ENCODE measurements at regions not wholly inside any gene's neighbourhood (a gene's known extent, or its start where the extent isn't known, plus 50 kb on each side); places are given as distances from the start of the nearest gene placed in this dataset.
A peak's percentile ranks its signal among the peaks of the same experiment; 100 is the strongest.
"Not testable (repeated sequence)": the region's sequence is repeated elsewhere in the genome, so short reads cannot be mapped to it uniquely, and the experiment has no call there.

DNA sequence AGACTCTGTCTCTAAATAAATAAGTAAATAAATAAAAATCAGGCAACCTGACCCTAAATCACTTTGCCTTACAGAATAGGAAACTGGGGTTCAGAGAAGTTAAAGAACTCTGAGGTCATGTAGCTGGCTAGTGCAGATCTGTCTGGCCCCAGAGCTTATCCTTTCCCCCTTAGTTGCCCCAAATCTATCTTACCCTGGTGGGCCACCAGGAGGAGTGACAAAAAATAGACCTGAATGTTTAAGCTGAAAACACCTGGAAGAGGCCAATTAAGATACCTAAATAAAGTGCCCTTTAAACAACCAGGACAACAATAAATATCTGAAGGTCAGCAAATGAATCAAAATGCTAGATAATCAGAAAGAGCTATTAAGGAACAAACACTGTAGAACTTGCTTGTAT is 59.7 kb downstream of the TEX35 start:
- intact Hi-C loops (cut with DNase I), result no loop called here
- no peak for DNase-seq

DNA sequence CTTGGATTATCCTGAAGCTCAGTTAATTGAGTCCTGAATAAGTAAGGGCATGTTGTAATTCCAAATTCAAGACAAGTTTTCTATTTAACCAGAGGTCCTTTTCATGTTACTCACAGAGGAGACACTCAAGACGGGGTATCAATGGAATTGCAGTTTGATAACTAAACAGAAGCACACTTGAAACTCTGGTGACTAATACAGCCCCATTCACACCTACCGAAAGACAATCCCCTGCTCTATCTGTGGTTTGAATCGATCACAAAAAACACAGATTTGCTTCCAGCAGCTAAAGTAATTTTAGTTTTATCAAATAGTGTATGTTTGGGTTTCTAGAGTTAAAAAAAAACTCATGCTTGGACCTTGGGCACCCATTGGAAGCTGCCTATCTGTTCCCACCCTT is 60.4 kb downstream of the TEX35 start:
- intact Hi-C loops (cut with DNase I), result no loop called here

DNA sequence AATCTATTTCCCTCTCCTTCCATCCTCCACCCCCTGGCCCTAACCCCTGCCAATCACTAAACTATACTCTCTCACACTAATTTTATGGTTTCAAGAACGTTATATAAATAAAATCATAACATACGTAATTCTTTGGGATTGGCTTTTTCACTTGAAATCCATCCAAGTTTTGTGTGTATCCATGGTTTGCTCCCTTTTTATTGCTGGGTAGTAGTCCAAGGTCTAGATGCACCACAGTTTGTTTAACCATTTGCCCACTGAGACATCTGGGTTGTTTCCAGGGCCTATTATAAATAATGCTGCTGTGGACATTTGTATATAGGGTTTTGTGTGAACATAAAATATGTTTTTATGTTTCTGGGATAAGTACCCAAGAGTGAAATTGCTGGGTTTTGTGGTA is 61.4 kb downstream of the TEX35 start:
- DNase-seq, result no peak
- intact Hi-C loops (cut with DNase I), result no loop called here

More for the DNA sequence above, 60.4 kb downstream of the TEX35 start:
- no peak for DNase-seq

DNA sequence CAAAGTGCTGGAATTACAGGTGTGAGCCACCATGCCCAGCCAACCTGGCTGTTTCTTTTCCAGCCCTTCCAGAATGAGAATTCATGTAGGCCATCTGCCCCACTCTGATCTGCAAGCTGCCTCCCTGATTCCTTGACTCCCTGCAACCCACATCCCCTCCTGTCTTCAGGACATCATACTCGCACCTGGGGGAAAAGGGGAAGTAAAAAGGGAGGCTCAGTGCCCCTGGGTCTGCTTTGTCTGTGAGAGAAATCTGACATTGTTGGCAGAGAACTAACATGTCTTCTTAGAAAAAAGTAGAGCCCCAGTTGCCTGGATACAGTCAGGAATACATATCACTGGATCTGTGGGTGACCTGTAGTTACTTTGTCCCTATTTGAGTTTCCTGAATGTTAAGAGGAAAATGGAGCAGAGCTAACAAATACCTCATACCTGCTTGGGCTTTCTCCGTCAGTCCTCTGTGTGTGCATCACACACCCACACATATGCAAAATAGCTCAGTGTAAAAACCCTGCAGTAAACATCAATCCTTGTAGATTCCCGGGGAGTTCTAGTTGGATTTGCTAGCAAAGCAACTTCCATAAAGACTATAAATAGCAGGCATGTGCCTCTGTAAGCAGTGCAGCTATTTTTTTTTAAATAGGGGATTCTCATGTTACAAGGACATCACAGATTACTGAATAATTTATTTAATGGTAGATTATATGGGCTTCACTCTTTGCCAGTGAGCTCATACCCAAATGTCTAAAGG is 62.9 kb downstream of the TEX35 start:
- intact Hi-C loops (cut with DNase I), result no loop called here
- DNase-seq, result no peak

DNA sequence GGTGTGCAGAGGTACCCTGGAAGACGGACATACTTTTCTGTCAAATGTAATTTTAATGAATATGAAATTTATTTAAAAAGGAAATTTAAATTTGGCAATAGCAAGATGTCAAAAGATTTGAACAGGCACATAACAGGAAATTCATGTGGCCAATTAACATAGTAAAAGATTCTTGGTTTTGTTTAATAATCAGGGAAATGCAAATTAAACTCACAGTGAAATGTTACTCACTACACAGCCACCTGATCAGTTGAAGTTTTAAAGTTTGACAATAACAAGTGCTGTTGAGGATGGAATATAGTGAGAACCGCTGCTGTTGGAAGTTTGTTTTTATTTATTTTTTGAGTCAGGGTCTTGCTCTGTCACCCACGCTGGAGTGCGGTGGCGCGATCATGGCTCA is 63.9 kb downstream of the TEX35 start:
- no peak for DNase-seq
- intact Hi-C loops (cut with DNase I), result no loop called here

DNA sequence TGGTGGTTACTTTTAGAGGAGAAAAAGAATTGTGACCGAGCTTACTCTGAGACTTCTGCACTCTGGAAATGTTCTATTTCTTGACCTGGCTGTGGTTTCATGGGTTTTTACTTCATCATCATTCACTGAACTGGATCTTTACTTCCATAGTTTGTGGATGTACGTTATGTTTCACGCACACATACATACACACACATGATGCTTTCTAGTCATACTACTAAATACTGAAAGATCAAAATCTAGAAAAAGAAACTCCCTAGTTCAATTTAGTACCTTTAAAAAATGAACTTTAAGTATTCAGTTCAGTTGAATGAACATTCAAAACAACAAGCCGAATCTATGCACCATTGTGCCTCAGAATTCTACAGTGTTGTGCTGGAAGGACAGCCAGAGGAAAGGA is 65.0 kb downstream of the TEX35 start:
- intact Hi-C loops (cut with DNase I), result no loop called here
- no peak for DNase-seq

DNA sequence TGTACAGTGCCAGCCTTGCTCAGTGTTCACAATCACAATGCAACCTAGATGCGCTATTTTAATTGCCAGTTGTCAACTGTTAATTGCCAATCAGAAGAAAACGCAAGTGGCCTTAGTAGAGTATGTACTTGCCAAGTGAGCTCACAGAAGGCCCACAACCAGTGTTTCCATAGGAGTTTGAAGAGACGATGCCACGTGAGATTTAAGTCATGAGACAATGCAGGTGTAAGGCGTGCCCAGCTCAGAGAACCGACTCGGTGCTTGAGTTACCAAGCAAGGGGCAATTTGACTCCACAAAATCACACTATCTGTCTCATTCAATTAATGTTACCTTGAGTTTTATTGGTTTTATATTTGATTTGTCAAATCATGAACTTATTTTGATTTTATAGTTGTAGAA is 65.6 kb downstream of the TEX35 start:
- DNase-seq, result no peak

DNA sequence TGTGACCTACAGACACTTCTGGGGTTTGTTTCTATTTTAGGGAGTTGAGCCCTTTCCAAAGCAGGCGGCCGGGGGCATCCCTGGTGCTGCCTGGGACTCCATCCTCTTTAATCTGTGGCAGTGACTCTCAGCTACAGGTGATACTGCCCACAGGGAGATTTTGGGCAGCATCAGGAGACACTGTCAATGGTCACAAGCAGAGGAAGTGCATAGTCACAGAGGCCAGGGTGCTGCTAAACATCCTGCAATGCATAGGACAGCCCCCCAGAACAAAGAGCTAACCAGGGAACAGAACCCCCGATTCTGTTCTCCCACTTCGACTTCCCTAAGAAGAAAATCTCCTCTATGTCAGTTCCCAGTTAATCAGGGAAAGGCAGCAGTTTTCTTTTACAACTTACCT is 66.2 kb downstream of the TEX35 start:
- intact Hi-C loops (cut with DNase I), result no loop called here
- no peak for DNase-seq

More for the DNA sequence above, 65.6 kb downstream of the TEX35 start:
- intact Hi-C loops (cut with DNase I), result no loop called here

DNA sequence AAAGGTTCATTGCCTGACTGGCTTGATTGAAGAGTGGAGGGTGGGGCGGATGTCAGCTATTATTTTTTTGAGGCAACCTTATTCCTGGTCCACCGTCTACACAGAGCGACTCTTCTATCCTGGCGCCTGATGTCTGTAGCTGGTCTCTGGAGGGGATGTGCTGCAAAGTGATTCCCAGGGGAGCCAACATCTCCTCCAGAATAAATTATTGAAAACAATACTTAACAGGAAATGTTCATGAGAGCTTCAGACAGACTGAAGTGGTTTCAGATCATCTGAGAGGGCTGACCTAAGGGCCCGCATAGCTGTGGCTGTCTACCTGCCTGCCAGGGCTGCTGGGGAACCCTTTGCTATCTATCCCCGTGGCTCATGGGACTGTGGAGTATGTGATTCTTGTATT is 66.7 kb downstream of the TEX35 start:
- intact Hi-C loops (cut with DNase I), result no loop called here
- no peak for DNase-seq

DNA sequence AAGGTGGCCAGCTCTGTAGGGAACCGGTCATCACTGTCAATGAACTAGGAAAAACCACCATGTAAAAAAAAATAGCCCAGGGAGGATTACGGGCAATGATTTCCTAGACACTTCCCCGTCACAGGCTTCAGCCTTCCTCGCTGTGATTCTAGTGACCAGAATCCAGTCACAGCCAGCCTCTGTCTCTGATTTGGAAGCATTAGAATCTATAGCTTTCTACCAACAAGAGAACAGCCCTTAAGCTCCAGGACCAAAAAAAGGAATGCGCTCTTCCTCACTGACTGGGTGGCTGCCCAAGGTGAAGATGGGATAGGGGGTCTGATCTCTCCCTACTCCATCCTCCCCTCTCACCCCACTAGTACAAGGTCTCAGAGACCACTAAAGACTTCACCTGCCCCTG is 67.2 kb downstream of the TEX35 start:
- DNase-seq, result no peak

DNA sequence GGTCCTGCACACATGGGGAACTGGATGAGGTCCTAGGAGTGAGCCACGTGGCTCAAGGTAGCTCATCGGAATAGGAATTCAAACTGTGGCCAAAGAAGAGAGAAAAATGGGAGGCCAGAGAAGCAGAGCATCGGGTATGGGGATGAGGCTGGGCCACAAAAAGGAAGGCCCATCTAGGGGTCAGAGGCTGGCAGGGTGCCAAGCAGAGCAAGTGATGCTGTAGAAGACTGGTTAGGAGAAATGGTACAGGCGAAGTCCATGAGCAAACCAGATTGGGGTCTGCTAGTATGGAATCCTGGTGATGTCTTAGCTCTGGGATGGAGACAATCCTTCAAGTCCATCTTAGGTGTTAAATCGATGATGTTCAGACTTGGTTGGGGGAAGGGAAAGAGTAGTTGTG is 68.0 kb downstream of the TEX35 start:
- no peak for DNase-seq
- intact Hi-C loops (cut with DNase I), result no loop called here

More for the DNA sequence above, 67.2 kb downstream of the TEX35 start:
- intact Hi-C loops (cut with DNase I), result no loop called here

DNA sequence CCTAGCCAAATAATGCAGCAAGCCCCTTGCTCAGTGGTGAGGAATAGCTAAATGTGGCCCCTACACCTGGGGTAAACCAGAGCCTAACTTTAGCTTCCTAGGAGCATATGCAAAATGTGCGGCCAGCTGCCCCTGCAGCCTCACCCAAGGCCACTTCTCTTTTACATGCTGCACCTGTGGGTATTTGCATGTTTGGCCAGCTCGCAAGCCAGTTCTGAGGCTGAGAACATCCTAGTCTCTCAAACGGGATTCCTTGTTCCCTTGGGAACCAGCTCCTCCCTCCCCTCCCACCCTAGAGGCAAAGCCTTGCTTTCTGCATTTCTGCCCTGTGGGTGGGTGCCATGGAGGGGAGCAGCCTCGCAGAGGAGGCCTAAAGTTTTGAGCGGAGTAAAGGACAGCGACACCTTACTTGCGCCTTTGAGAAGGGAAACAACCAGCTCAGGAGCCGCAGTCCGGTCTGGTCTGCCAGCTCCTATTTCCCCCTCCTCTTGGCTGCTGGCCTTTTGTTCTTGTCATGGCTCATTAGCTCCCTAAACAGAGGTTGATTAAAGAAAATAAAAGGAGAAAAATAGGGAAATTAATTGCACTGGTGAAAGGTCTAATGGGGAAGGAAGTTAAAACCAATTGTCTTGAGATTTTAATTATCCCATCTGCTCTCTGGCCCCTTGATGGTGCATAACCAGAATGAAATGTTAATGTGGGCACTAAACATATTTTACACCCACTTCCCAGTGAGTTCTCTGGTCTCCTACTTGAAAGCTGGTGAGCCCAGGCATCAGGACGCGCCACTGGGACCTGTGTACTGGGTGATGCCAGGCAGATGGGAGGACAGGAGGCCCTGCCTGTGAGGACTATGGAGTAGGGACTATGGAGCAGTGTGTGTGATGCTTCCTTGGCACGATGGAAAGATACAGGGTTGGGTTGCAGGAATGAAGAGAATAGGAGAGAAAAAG is 68.7 kb downstream of the TEX35 start:
- DNase-seq, result no peak
- intact Hi-C loops (cut with DNase I), result no loop called here

DNA sequence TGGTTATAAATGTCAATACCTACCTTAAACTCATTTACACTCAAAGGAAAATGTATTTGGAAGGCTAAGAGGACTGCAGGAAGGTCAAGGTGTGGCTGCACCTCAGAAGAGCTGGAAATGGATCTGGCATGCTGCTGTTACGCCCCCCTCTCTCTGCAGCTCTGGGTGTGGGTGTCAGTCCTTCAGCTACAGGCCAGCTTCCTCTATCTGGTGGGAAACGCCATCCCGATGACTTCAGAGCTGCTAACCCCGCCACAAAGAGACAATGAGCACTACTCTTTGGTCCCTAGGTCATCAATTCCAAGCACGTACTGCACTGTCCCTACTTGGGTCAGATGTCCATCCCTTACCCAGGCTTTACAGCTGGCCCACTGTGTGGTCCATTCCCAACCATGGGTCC is 74.2 kb downstream of the TEX35 start:
- intact Hi-C loops (cut with DNase I), result no loop called here
- no peak for DNase-seq

DNA sequence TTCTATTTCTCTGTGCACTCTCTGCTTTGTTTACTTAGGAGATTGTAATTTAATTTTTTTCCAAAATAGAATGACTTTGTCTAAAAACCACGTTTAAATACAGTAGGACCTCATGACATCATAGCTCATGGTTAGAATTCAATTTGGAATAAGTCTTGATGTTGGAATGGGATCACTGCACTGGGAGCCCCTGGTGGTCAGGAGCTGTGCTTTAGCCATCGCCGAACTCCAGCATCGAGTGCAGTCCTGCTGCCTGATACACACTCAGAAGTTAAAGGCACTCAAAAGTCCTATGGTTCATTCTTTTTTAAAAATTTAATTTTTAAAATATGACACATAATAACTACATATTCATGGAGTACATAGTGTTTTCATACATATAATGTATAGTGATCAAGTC is 75.1 kb downstream of the TEX35 start:
- intact Hi-C loops (cut with DNase I), result no loop called here
- no peak for DNase-seq

DNA sequence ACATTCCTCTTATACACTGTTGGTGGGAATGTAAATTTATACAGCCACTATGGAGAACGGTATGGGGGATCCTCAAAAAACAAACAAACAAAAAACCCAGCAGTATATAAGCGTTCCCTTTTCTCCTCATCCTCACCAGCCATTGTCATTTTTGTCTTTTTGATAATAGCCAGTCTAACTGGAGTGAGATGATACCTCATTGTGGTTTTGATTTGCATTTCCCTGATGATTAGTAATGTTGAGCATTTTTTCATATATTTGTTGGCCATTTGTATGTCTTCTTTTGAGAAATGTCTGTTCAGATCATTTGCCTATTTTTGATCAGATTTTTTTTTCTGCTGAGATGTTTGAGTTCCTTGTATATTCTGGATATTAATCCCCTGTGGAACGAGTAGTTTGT is 76.1 kb downstream of the TEX35 start:
- intact Hi-C loops (cut with DNase I); DNase-seq: not testable (repeated sequence)

DNA sequence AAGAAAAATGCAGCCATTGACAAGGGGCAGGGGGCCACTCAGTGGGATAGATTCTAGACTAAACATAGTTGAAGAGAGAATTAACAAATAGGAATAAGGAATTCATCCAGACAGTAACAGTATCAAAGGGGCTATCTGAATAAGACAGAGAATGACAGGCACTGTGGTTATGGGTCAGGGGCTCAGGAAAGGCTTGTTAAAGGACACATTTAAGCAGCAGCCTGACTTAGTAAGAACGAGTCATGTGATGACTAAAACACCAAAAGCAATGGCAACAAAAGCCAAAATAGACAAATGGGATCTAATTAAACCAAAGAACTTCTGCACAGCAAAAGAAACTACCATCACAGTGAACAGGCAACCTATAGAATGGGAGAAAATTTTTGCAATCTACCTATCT is 78.9 kb downstream of the TEX35 start:
- intact Hi-C loops (cut with DNase I); DNase-seq: not testable (repeated sequence)

DNA sequence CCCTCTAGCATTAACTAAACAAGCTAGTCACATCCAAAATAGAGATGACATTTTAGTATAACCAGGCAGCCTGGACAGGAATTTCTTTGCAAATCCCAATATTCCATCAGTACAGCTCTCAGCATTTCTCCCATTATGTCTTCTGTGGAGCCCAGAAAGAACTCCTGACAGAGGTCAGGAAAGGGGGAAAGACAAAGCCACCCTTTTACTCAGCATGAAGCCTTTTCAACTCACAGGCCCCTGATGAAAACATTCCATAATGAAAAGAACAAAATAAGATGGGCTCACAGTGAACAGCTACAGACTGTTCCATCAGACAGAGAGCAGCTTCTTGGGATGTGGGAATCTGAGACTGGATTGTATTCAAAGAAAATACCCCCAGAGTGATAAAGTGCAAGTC is 80.6 kb downstream of the TEX35 start:
- intact Hi-C loops (cut with DNase I), result no loop called here
- no peak for DNase-seq

DNA sequence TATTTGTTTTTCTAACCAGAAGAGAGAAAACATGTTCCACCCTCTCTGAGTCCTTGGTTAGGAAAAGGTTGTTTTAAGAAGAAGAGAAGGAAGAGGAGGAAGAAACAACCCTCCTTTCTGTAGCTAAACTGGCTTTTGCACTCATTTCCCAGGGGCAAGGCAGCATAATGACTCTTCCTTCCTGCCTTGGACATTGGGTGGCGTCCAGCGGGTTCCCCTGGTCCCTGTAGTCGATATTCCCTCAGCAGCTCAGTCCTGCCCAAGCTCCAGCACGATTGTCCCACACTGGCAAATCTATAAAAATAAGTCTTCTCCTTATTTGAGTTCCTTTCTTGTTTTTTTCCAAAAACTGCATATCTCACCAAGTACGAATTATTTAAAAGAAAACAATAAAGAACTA is 81.2 kb downstream of the TEX35 start:
- intact Hi-C loops (cut with DNase I), result no loop called here
- DNase-seq, result peak in 1 of 10 donors; percentile 41

DNA sequence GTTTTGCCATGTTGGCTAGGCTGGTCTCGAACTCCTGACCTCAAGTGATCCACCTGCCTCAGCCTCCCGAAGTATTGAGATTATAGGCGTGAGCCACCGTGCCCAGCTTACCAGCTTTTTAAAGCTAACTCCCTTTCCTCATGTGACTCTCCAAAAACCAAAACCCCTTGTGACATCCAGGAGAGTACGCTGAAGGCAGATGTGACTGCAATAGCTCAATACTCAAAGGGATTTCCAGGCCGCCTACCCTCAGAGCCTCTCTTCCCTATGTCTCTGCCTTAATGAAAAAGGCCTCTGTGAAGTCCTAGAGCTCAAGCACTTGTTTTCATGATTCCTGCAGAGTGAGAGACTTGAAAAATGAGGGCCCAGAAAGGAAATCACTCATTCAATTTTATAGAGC is 82.6 kb downstream of the TEX35 start:
- intact Hi-C loops (cut with DNase I), result no loop called here
- DNase-seq, result no peak

DNA sequence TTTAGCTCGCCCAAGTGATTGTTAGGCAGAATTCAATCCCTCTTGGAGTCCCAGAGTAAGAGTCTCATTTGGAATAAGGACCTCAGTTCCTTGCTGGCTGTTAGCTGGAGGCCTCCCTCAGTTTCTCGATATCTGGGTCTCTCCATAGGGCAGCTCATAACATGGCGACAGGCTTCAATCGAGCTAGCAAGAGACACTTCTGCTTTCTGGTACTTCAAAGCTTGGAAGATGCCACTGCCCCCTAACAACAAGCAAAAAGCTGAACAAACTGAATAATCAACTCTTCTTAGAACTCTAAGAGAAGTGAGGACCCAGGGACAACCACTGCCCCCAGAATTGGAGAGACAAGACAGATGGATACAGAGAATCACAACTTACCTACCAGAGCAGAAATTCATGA is 86.2 kb downstream of the TEX35 start:
- intact Hi-C loops (cut with DNase I), result no loop called here
- no peak for DNase-seq

DNA sequence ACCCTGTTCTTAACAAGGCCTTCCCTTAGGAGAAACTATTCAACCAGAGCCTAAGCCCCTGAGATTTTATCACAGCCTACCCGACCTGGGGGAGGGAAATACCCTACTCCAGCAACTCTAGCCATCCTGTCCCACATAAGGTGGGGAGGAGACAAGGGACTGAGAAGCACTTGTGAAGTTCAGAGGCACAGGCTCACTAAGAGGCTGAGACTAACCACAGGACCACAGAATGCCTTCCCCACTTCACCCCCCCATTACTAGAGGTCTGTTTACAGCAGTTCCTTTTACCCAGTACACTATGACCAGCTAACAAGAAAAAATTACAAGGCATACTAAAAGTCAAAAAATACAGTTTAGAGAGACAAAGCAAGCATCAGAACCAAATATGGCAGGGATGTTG is 86.8 kb downstream of the TEX35 start:
- DNase-seq, result no peak
- intact Hi-C loops (cut with DNase I), result no loop called here

DNA sequence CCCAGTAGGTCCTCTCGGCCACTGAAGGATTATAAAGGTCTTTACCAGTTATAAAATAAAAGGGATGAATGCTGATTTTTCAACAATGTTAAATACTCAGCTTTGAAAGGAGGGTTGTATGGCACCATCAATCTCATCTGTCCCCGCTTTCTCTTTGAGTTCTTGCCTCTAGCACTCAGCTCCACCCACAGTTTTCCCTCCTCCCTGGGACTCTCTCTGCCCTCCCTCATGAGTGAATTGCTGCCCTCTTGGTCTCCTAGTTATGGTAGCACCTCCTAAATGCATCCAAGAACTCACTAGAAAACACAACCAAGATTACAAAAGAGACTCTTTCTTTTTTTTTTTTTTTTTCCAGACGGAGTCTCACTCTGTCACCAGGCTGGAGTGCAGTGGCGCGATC is 91.0 kb downstream of the TEX35 start:
- no peak for DNase-seq
- intact Hi-C loops (cut with DNase I), result no loop called here

All from posterior cingulate gyrus (tissue), 11 donors.